SHP77 treated with DMSO at 0.1 percent for 48 hours (cell line): ENCODE measurements at regions not wholly inside any gene's neighbourhood (a gene's known extent, or its start where the extent isn't known, plus 50 kb on each side); places are given as distances from the start of the nearest gene placed in this dataset.

ENCODE experiments used
- DNase-seq: peaks from one replicate; lab custom pipeline; 2025; lab: John Stamatoyannopoulos, UW

- no peak for DNase-seq
Measured at GRCh38 chr2:122734766-122735424, 979.4 kb downstream of the TSN start.

GRCh38 chr2:122736279-122736678 lies 980.8 kb downstream of the TSN start:
- DNase-seq = no peak

- DNase-seq = no peak
Measured at GRCh38 chr2:122737429-122738077, 982.1 kb downstream of the TSN start.

- no peak for DNase-seq
Measured at GRCh38 chr2:122739732-122740593, 984.5 kb downstream of the TSN start.

- DNase-seq = no peak
Measured at GRCh38 chr2:122740594-122740948, 985.1 kb downstream of the TSN start.

- no peak for DNase-seq
Measured at GRCh38 chr2:122741403-122741802, 986.0 kb downstream of the TSN start.

GRCh38 chr2:122743021-122743675 lies 987.7 kb downstream of the TSN start:
- no peak for DNase-seq

GRCh38 chr2:122745603-122746002 lies 990.2 kb downstream of the TSN start:
- DNase-seq = no peak

GRCh38 chr2:122747670-122748069 lies 992.2 kb downstream of the TSN start:
- DNase-seq = no peak

- peak; percentile 28 for DNase-seq
Measured at GRCh38 chr2:122748552-122749011, 993.1 kb downstream of the TSN start.

GRCh38 chr2:122749405-122749804 lies 994.0 kb downstream of the TSN start:
- no peak for DNase-seq

- DNase-seq = no peak
Measured at GRCh38 chr2:122750095-122750494, 994.6 kb downstream of the TSN start.

- no peak for DNase-seq
Measured at GRCh38 chr2:122750808-122751207, 995.4 kb downstream of the TSN start.

- DNase-seq = no peak
Measured at GRCh38 chr2:122753336-122753735, 997.9 kb downstream of the TSN start.

GRCh38 chr2:122754561-122754960 lies 999.1 kb downstream of the TSN start:
- no peak for DNase-seq

GRCh38 chr2:122755281-122755780 lies 999.9 kb downstream of the TSN start:
- no peak for DNase-seq

- no peak for DNase-seq
Measured at GRCh38 chr2:122758967-122759366, 1003.5 kb downstream of the TSN start.

- no peak for DNase-seq
Measured at GRCh38 chr2:122764014-122764413, 1008.6 kb downstream of the TSN start.

- no peak for DNase-seq
Measured at GRCh38 chr2:122780251-122780650, 1024.8 kb downstream of the TSN start.

GRCh38 chr2:122794100-122794499 lies 1038.6 kb downstream of the TSN start:
- no peak for DNase-seq

- no peak for DNase-seq
Measured at GRCh38 chr2:122795763-122796162, 1040.3 kb downstream of the TSN start.

GRCh38 chr2:122799391-122799790 lies 1043.9 kb downstream of the TSN start:
- no peak for DNase-seq
